ENCODE measurements at regions not wholly inside any gene's neighbourhood (a gene's known extent, or its start where the extent isn't known, plus 50 kb on each side); places are given as distances from the start of the nearest gene placed in this dataset.
A peak's percentile ranks its signal among the peaks of the same experiment; 100 is the strongest.

- Histone ChIP-seq H3K27me3 (no peaks in the 10 kb centered on the region), H3K36me3 (no peaks in the 10 kb centered on the region), H3K9me3 (no peaks in the 10 kb centered on the region), H3K4me3 (no peak overlapping the region), H3K27ac (peak overlapping the region in 4 of 5 donors; percentile 26 to 80 (median 72)), H3K4me1 (peaks cover 20 to 61% (median 42%) of the 10 kb centered on the region in 4 donors)
- WGBS, 5 donors: 83 to 100% (median 95%) methylated on average over 1 of the region's 1 CpG
- no peak for DNase-seq
- TF ChIP-seq POLR2AphosphoS5 (IDR thresholded peaks at IDR 0.05): no peak
- no peak for TF ChIP-seq CTCF (IDR thresholded peaks at IDR 0.05)
- TF ChIP-seq POLR2A (IDR thresholded peaks at IDR 0.05): no peak
- TF ChIP-seq EP300 (IDR thresholded peaks at IDR 0.05): no peak
- intact Hi-C loops (cut with DNase I; ENCODE audit: low total_unique reads): no loop called here
Measured at GRCh38 chr2:217048730-217049129, 188.9 kb upstream of the TNP1 start.

GRCh38 chr2:217047631-217048030, 187.8 kb upstream of the TNP1 start:
- Histone ChIP-seq H3K4me3 (no peak overlapping the region), H3K36me3 (no peaks in the 10 kb centered on the region), H3K9me3 (no peaks in the 10 kb centered on the region), H3K27ac (peak overlapping the region; percentile 50 to 88 (median 75)), H3K27me3 (no peaks in the 10 kb centered on the region), H3K4me1 (peaks cover 20 to 61% (median 40%) of the 10 kb centered on the region in 4 donors)
- intact Hi-C loops (cut with DNase I; ENCODE audit: low total_unique reads): no loop called here
- no peak for DNase-seq
- 46 to 69% (median 55%) methylated on average over 1 of the region's 1 CpG for WGBS, 5 donors
- TF ChIP-seq POLR2A (IDR thresholded peaks at IDR 0.05) (no peak), EP300 (IDR thresholded peaks at IDR 0.05) (no peak), CTCF (IDR thresholded peaks at IDR 0.05) (no peak), POLR2AphosphoS5 (IDR thresholded peaks at IDR 0.05) (no peak)

GRCh38 chr2:217047209-217047608, 187.3 kb upstream of the TNP1 start:
- peak; percentile 37 to 84 for DNase-seq
- 24 to 58% (median 40%) methylated on average over 3 of the region's 3 CpGs for WGBS, 5 donors
- Histone ChIP-seq H3K27me3 (no peaks in the 10 kb centered on the region), H3K4me3 (no peak overlapping the region), H3K4me1 (peaks cover 20 to 61% (median 40%) of the 10 kb centered on the region in 4 donors), H3K27ac (peak overlapping the region; percentile 50 to 88 (median 75)), H3K9me3 (no peaks in the 10 kb centered on the region), H3K36me3 (no peaks in the 10 kb centered on the region)
- no peak for TF ChIP-seq CTCF (IDR thresholded peaks at IDR 0.05)
- no peak for TF ChIP-seq POLR2A (IDR thresholded peaks at IDR 0.05)
- no peak for TF ChIP-seq EP300 (IDR thresholded peaks at IDR 0.05)
- TF ChIP-seq POLR2AphosphoS5 (IDR thresholded peaks at IDR 0.05): peak in 2 of 3 donors; percentile 88 to 91
- intact Hi-C loops (cut with DNase I; ENCODE audit: low total_unique reads): no loop called here

- no peaks in the 10 kb centered on the region for H3K9me3 ChIP-seq
- 50 to 69% (median 64%) methylated on average over 7 of the region's 7 CpGs for WGBS, 5 donors
- TF ChIP-seq POLR2AphosphoS5 (IDR thresholded peaks at IDR 0.05) (no peak), POLR2A (IDR thresholded peaks at IDR 0.05) (no peak), CTCF (IDR thresholded peaks at IDR 0.05) (no peak), EP300 (IDR thresholded peaks at IDR 0.05) (no peak)
- H3K27ac ChIP-seq: peak overlapping the region in 4 of 5 donors; percentile 11 to 80 (median 67)
- H3K27me3 ChIP-seq: no peaks in the 10 kb centered on the region
- peaks cover 20 to 56% (median 40%) of the 10 kb centered on the region in 4 donors for H3K4me1 ChIP-seq
- intact Hi-C loops (cut with DNase I; ENCODE audit: low total_unique reads): no loop called here
- H3K4me3 ChIP-seq: no peak overlapping the region
- H3K36me3 ChIP-seq: no peaks in the 10 kb centered on the region
- peak in 1 of 2 donors; percentile 32 for DNase-seq
Measured at GRCh38 chr2:217045700-217046475, 186.0 kb upstream of the TNP1 start.
